8988T (cell line): ENCODE measurements at regions not wholly inside any gene's neighbourhood (a gene's known extent, or its start where the extent isn't known, plus 50 kb on each side); places are given as distances from the start of the nearest gene placed in this dataset.

Experiments
- DNase-seq: peaks from one replicate; pipeline ENCODE4 v3.0.0; 2011

DNA sequence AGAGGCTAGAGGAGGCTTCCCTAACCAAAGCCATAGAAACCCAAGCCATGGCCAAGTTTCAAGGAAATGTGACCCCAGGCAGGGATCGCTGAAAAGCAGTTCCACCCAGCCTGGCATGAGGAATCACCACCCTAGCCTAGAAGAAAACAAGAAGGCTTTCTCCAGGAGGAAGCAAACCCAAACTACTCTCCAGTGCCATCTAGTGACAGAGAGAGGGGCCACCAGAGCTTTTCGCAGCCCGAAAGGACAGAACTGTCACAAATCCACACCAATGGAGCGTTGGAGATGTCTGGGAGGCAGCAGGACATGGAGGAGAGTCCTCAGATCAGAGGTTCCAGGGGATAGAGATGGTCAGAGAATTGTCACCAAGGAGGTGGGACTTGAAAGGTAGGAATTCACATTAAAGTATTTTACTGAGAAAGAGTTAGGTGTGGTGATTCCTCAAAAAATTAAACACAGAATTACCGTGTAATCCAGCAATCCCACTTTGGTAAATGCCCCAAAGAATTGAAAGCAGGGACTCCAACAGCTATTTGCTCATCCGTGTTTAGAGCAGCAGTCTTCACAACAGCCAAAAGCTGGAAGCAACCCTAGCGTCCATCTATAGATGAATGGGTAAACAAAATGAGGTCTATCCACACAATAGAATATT lies 67.3 kb upstream of the NUP50 start:
- DNase-seq: peak; percentile 51

DNA sequence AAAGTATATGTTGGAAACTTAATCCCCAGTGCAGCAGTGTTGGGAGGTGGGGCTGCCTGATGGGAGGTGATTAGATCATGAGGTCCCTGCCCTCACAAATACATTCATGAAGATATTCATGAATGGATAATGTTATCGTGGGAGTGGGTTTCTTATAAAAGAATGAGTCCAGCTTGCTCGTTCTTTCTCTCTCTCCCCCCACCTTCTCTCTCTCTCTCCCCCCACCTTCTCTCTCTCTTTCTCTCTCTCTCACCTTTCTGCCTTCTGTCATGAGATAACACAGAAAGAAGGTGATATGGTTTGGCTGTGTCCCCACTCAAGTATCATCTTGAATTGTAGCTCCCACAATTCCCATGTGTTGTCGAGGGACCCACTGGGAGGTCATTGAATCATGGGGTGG lies 66.7 kb upstream of the NUP50 start:
- DNase-seq: no peak

DNA sequence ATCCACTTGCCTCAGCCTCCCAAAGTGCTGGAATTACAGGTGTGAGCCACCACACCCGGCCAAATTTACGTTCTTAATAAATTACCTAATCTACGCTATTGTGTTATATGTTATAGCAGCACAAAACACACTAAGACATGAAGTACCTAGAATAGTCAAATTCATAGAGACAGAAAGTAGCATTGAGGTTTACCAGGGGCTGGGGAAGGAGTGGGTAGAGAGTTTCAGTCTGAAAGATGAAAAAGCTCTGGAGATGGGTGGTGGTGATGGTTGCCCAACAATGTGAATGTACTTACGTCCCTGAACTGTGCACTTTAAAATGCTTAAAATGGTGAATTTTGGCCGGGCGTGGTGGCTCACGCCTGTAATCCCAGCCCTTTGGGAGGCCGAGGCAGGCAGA lies 65.7 kb upstream of the NUP50 start:
- no peak for DNase-seq

DNA sequence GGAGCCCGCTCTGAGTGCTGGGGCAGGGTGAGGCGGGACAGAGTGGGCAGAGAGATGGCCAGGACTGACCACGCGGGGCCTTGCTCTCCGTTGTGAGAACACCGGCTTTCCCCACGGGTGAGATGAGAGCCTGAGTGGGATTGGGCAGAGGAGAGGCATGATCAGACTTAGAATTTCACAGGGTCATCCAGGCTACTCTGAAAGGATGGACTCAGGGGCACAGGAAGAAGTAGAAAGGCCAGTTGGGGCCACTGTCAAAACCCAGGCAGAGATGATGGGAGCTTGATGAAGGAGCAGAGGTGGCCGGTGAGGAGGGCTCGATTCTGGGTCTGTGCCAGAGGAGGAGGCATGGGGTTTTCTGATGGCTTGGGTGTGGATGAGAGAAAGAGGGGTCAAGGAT lies 63.8 kb upstream of the NUP50 start:
- DNase-seq: no peak

DNA sequence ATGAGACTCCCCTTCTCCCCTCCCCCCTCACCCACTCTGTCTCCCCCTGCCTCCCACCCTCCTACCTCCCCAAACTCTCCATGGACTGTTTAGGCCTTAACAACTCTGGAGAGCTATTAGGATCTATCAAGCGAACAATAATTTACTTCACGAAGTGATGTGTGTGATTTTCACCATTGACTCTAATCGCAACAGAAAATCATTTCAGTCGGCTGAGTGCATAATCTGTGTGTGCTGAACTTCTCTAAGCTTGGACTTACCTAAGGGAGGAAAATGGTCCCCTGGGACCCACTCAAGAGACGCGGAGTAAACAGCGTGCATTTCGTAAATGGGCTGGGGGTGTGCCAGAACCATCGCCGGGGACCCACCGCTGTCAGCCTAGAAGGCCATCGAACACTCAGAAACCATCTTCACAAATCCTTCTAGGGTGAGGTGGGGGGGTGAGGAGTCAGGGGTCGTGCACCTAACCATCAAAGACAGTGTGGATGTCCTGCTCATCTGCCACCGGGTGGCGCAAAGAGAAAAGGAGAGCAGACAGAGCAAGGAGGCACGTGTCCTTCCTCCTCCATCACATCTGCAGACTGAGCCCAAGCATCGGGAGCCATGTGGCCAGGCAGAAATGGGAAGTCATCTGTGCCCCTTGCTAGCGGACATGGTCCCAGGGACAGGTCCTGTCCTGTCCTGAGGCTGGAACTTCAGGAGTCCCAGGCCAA lies 62.1 kb upstream of the NUP50 start:
- no peak for DNase-seq

DNA sequence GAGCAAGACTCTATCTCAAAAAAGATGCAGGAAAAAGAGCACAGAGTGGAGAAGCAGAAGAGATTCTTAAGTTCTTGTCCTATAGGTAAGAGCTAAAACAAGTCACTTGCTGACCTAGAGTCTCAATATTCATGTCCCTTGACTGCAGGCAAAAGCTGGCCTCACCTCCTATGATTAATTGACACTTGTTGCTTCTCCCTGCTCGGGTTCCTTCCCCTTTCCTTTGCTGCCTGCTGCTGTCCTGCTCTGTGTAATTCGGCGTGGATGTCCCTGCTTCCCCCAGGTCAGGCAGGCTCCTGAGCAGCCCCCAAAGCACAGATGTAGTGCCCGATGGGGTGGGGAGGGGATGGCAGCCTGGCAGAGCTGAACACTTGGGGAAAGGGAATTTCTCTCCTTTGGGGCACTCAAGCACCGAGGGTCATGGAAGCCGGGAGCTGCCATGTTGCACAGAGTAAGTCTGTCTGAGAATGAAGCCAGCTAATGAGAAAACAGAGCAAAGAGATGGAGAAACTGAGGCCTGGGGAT lies 60.8 kb upstream of the NUP50 start:
- DNase-seq: no peak

DNA sequence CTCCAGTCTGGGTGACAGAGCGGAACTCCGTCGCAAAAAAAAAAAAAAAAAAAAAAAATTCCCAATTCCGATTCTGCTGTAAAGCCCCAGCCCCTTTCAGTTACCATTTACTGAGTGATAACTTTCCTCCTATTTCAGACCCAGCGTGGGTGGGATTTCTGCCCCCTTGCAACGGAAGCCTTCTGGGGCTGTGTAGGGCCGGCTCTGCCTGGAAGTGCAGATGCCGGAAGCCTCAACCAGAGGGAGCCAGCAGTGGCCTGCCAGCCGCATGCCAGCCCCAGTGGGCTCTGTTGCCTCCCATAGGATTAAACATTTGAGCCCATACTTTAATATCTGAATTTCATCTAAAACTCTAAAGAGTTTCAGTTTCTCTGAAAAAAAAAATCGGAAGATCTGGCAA lies 60.0 kb upstream of the NUP50 start:
- no peak for DNase-seq

DNA sequence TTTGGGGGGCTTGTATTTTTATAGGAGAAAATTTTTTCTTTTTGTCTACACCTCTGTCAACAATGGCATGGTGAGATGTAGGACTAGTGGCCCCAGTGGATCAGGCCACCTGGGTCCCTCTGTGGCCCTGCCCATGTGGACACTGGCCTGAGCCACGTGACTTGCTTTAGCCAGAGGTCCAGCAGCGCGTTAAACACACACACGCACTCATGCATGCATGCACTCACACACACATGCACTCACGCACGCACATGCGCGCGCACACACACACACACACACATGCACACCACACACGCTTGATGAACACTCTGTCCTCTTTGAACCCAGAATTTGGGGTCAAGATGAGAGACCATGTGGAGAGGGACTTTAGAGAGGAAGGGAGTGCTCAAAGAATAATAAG lies 59.4 kb upstream of the NUP50 start:
- DNase-seq: no peak

DNA sequence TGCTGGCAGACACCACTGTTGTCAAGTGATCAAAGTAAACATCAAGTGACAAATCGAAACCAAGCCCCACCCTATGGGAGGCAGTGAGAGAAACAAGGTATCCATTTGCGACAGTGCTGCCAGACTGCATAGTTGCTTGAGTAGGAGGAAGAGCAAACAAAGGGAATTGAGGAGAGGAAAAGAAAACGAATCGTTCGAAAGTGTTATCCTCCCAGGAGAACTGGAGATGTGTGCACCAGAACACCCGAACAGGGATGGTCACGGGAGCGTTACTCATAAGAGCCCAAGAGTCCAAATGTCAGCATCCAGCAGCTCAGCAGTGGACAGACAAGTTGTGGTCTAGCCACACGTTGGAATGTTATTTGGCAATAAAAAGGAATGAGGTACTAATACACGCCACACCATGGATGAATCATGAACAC lies 58.4 kb upstream of the NUP50 start:
- DNase-seq: no peak

DNA sequence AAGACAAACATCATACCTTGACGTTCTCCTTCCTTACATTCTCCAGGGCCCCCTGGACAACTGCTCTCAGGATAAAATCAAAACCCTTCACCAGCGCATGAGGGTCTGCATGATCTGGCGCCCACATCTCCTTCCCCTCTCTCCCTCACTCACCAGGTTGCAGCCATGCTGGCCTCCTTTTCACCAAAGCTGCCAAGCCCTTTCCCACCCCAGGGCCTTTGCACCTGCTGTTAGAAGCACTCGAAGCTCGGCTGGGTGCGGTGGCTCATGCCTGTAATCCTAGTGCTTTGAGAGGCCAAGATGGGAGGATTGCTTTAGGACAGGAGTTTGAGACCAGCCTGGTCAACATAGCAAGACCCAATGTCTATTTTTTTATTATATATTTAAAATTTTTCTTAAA lies 56.1 kb upstream of the NUP50 start:
- DNase-seq: no peak

DNA sequence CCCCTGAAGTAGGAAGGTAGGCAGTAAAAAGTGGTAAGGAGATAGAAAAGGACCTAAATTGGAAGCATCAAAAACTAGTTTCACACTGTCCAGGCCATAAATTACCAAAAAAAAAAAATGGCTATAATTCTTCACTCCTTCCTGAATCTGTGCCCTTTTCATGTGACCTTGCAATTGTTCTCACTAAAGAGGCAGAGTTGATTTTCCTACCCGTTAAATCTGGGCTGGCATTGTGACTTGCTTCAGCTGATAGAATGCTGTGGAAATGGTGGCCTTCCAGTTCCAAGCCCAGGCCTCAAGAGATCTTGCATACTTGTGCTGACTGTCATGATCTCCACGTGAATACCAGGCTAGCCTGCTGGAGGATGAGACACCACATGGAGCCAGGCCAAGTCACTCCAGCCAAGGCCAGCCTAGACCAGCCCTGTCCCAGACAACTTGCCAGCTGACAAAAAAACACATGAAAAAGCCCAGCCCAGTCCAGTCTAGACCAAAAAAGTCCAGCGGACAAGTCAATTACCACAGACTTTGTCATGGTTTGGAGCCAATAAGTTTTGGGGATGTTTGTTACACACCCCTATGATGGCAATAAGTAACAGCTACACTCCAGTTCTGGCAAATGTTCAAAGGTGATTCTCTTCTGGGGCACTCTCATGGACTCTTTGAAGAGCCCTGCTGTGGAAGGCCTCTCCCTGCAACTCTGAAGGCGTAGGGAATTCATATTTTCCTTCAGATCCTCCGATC lies 51.4 kb upstream of the NUP50 start:
- no peak for DNase-seq
